Dermis microvascular lymphatic vessel endothelial cell (primary cell): ENCODE measurements at regions not wholly inside any gene's neighbourhood (a gene's known extent, or its start where the extent isn't known, plus 50 kb on each side); places are given as distances from the start of the nearest gene placed in this dataset.

ENCODE experiments used
- DNase-seq, 2 donors: peaks; one replicate each; pipeline versions ENCODE4 v3.0.0 to v3.0.0-alpha.2; 2010; ENCODE audit warnings: low read depth in 2 of 2

DNA sequence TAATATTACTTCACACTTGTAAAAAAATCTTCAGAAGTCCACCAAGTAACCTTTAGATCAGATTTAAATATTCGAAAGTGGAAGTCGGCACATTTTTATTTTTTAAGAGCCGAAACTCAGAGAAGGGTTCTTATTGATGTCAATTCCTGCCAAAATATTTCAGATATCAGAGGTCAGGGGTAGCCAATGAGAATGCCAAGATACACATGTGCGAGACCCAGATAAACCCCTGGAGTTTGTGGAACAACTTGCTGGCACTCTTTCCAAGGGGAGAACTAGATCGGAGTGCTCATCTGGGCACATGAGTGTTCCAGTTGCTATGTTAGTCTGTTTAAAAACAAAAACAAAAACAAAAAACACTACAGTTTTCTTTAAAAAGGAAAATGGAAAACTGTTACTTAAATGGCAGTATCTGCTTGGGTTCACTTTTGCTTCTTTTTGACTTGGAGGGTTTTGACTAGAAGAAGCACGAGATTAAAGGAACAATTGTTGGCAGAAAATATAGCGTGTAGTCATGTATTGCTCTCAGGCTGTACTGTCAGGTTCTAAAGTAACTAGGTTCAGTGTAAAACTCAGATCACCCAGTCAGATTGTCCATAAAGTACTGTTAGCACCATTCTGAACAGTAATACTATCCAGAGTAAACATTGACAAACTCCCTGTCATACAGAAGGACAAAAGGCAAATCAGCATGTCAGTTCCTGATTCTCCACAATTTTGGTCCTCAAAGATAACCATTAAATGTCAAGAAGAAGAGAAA is 188.0 kb upstream of the PACRGL start:
- DNase-seq = peak in 1 of 2 donors; percentile 37

DNA sequence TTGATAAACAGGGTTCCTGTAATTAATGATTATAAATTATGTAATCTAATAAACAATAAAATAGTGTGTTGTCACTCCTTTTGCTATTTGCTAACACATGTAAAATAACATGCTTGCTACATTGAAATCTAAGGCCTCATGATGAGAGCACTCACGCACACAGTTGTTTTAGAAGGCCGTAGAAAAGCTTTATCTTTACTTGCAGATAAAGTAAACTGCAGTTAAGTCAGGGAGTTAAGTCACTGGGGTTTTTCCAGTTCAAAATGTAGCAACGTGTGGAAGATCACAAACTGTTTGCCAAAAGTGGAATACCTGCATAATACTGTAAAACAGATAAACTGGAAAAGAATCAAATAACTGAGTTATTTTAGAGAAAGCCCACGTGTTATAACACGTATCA is 187.3 kb upstream of the PACRGL start:
- DNase-seq = no peak

DNA sequence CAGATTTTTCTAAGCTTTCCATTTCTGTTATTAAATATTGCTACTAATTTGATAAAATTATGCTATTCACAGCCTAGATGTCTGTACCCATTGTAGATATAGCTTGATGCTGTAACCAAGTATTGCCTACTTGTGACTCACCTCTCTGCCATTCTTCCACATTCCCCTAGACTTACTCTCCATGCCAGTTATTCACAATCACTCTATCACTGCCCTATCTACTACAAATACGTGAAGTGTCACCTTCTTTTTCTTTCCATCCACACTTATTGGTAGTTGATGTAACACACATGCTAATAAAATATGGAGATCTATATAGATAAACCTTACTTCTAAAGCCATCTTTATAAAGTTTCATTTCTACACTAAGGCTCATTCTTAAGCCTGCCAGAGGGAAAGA is 179.4 kb upstream of the PACRGL start:
- no peak for DNase-seq

GRCh38 chr4:20528508-20528907 is 171.8 kb upstream of the PACRGL start:
- DNase-seq = peak in 1 of 2 donors; percentile 45

GRCh38 chr4:20529691-20530090 is 170.6 kb upstream of the PACRGL start:
- no peak for DNase-seq

GRCh38 chr4:20532116-20532790 is 168.0 kb upstream of the PACRGL start:
- DNase-seq = no peak

DNA sequence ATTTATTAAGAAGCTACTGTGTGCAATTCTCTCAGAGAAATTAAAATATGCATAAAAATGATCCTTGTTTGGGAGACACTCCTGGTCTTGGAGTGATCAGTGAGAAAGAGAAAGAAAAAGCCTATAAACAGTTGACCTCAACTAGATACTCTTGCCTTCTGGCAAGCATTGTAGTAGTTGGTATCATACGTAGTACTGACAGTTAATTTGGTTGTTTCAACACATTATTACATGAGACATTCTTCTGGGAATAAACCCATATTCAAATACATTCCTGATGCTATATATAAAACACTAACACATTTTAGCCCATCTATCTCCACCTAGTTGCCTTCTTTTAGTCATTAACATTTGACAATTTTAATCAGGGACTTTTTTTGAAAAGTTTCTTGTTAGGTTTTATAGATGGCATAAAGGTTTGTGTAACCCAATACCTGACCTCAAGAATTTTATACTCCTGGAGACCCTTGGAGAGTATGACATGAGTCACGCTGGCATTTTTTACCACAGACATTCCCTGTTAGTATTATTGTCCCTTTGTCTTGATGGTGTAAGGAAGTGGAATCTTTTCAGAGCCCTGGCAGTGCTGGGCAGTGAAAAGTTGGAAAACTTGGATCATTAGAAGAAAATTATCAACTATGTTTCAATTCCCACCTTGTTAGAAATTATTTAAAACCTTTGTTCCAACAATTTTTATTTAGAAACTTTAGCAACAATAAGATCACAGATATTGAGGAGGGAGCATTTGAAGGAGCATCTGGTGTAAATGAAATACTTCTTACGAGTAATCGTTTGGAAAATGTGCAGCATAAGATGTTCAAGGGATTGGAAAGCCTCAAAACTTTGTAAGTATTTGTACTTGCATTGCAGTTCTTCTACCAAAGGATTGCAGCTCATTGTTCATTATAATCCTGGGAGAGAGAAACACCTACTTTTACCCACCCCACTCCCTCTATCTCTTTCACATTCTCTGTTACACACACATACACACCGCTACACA is 167.1 kb upstream of the PACRGL start:
- no peak for DNase-seq

DNA sequence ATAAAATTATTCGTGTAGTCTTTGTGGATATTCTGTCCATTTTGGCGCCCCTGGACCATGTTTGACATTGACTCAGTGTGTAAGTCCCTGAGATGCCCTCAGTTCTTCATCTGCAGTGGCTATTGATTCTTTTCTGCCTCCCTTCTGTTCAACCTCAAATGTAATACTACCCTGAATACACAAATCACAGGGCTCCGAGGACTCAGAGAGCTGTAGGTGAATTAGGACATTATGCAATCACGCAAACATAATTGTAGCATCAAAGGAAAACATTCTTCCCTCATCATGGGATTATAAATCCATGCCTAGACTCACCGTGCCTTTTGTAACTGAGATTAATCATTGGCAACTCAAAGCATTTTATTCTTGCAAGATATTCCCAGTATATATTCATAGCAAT is 161.4 kb upstream of the PACRGL start:
- DNase-seq = no peak

- no peak for DNase-seq
These were observed 157.1 kb upstream of the PACRGL start for GRCh38 chr4:20543131-20543530.

- peak; percentile 5 to 33 for DNase-seq
These were observed 155.6 kb upstream of the PACRGL start for GRCh38 chr4:20544645-20545044.

GRCh38 chr4:20552004-20552403 is 148.3 kb upstream of the PACRGL start:
- DNase-seq = no peak

DNA sequence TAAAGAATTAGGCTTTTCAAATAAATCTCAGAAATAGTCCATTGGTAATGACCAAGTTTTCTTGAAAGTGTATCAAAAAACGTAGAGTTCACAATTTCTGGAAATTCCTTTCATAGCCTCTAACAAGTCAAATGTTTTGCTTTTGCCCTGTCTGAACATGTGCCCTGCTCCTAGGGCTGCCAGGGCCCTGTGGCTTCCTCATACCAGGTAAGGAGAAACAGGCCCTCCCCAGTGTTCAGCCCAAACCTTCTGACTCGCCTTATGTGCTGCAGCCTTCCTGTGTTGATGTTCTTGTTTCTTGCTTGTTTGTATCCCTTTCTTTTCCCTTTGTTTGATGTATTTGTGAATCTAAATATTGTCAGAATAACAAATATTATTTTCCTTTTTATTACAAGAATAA is 146.1 kb upstream of the PACRGL start:
- DNase-seq = no peak

- peak in 1 of 2 donors; percentile 37 for DNase-seq
These were observed 135.1 kb upstream of the PACRGL start for GRCh38 chr4:20565075-20565721.

- no peak for DNase-seq
These were observed 129.1 kb upstream of the PACRGL start for GRCh38 chr4:20570981-20571715.

- no peak for DNase-seq
These were observed 127.3 kb upstream of the PACRGL start for GRCh38 chr4:20572976-20573375.

GRCh38 chr4:20574986-20575385 is 125.3 kb upstream of the PACRGL start:
- DNase-seq = no peak

DNA sequence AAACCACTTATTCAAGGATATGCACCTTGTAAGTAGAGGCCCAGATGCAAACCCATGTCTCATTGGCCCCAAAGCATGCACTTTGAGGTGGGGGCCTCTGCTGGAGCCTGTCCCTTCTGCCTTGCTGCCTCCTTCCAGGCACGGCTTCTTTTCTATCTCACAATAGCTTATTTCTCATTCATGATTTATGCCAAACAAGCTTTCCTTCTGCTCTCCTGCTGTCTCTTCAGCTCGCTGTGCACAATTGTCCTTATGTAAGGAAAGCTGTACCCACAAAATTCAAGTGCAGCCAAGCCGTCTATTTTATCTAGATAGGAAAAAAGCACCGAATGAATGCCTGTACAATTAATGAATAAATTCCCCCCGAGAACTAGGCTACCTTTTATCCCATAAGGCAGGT is 124.8 kb upstream of the PACRGL start:
- DNase-seq = no peak

- no peak for DNase-seq
These were observed 123.4 kb upstream of the PACRGL start for GRCh38 chr4:20576861-20577260.

GRCh38 chr4:20577702-20578101 is 122.6 kb upstream of the PACRGL start:
- DNase-seq = no peak

DNA sequence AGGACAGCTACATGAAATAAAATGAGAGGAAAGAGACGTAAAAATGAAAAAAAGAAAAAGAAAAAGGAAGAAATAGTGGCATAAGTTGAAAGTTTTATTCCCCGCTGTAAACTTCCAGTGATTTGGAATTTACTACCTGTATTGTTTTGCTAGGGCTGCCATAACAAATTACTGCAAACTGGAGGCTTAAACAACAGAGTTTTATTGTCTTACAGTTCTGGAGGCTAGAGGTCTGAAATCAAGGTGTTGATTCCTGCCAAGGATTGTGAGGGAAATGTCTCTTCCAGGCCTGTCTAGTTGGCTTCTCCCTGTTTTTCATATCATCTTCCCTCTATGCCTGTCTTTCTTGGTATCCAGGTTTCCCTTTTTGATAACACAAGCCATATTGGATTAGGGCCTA is 119.4 kb upstream of the PACRGL start:
- no peak for DNase-seq

- DNase-seq = no peak
These were observed 110.8 kb upstream of the PACRGL start for GRCh38 chr4:20589436-20589835.
